NCI-H526 (cell line): ENCODE measurements at regions not wholly inside any gene's neighbourhood (a gene's known extent, or its start where the extent isn't known, plus 50 kb on each side); places are given as distances from the start of the nearest gene placed in this dataset.

Experiments used
- DNase-seq, 2 experiments: peaks; one replicate each; lab custom pipeline; 2025; lab: John Stamatoyannopoulos, UW

- no peak for DNase-seq
Measured at GRCh38 chr3:116767726-116768125, 58.1 kb downstream of the TUSC7 start.

GRCh38 chr3:116770815-116771450, 61.4 kb downstream of the TUSC7 start:
- DNase-seq: peak; percentile 72 to 80

GRCh38 chr3:116776880-116777785, 67.6 kb downstream of the TUSC7 start:
- no peak for DNase-seq

GRCh38 chr3:116785226-116785625, 75.6 kb downstream of the TUSC7 start:
- DNase-seq: no peak

GRCh38 chr3:116802651-116803050, 93.1 kb downstream of the TUSC7 start:
- DNase-seq: no peak

GRCh38 chr3:116806351-116806750, 96.8 kb downstream of the TUSC7 start:
- no peak for DNase-seq

- DNase-seq: no peak
Measured at GRCh38 chr3:116808725-116809124, 99.1 kb downstream of the TUSC7 start.

GRCh38 chr3:116809208-116809607, 99.6 kb downstream of the TUSC7 start:
- DNase-seq: no peak

GRCh38 chr3:116811754-116812153, 102.2 kb downstream of the TUSC7 start:
- DNase-seq: no peak

- DNase-seq: peak; percentile 54 to 68
Measured at GRCh38 chr3:116812949-116813348, 103.4 kb downstream of the TUSC7 start.

GRCh38 chr3:116815321-116815720, 105.7 kb downstream of the TUSC7 start:
- DNase-seq: no peak

- no peak for DNase-seq
Measured at GRCh38 chr3:116815831-116816588, 106.4 kb downstream of the TUSC7 start.

- DNase-seq: no peak
Measured at GRCh38 chr3:116821371-116821770, 111.8 kb downstream of the TUSC7 start.

GRCh38 chr3:116824208-116824607, 114.6 kb downstream of the TUSC7 start:
- no peak for DNase-seq

GRCh38 chr3:116833202-116833601, 123.6 kb downstream of the TUSC7 start:
- no peak for DNase-seq

GRCh38 chr3:116834816-116835215, 125.2 kb downstream of the TUSC7 start:
- DNase-seq: no peak

- no peak for DNase-seq
Measured at GRCh38 chr3:116835658-116836057, 126.1 kb downstream of the TUSC7 start.

GRCh38 chr3:116836286-116836685, 126.7 kb downstream of the TUSC7 start:
- DNase-seq: no peak

GRCh38 chr3:116837483-116837882, 127.9 kb downstream of the TUSC7 start:
- DNase-seq: no peak

- no peak for DNase-seq
Measured at GRCh38 chr3:116841003-116841735, 131.6 kb downstream of the TUSC7 start.

GRCh38 chr3:116842254-116842957, 132.8 kb downstream of the TUSC7 start:
- no peak for DNase-seq
